SH-SY5Y (cell line): ENCODE measurements at regions not wholly inside any gene's neighbourhood (a gene's known extent, or its start where the extent isn't known, plus 50 kb on each side); places are given as distances from the start of the nearest gene placed in this dataset.

Experiments used
- GATA2 ChIP-seq: IDR thresholded peaks from 2 replicates; pipeline ENCODE4 v1.6.1; 2011; ENCODE audit warnings: mild to moderate bottlenecking, low read depth, low read length
- GATA3 ChIP-seq: IDR thresholded peaks from 2 replicates; pipeline ENCODE4 v1.6.1; 2011; ENCODE audit warnings: low read depth, mild to moderate bottlenecking, low read length, moderate library complexity

DNA sequence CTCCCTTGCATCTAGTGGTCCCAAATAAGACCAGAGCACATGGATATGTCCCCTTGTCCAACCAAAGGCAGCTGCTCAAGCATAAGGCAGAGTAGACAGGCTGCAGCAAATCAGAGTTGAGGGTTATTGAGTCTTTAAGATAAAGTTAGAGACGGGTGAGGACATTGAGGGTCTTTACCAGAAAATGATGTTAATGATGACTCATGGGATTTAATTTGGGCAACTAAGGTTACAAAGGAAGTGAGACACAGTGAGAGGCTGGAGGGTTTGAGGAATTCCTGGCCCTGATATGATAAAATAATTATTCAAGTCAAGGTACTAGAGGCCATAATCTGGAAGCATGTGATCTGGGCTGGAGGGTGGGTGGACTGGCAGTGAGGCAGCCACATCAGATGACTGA, 133.6 kb downstream of the ALDH8A1 start:
- TF ChIP-seq GATA3, result no peak
- TF ChIP-seq GATA2, result no peak
